ENCODE measurements at regions not wholly inside any gene's neighbourhood (a gene's known extent, or its start where the extent isn't known, plus 50 kb on each side); places are given as distances from the start of the nearest gene placed in this dataset.

GRCh38 chr9:135269912-135270830 lies 182.7 kb downstream of the OLFM1 start:
- no peak overlapping the region for H3K4ac ChIP-seq (ENCODE audit: low read depth, low read length)
- no peak overlapping the region for H4K5ac ChIP-seq (ENCODE audit: low read length)
- no peak overlapping the region for H3K56ac ChIP-seq (ENCODE audit: low read length)
- H3K36me3 ChIP-seq (ENCODE audit: control insufficient read depth, insufficient read depth, low read length): no peaks in the 10 kb centered on the region
- H3K23ac ChIP-seq (ENCODE audit: low read length): no peak overlapping the region
- no peak overlapping the region for H2BK15ac ChIP-seq (replicated peaks; ENCODE audit: low read depth)
- H3K18ac ChIP-seq (ENCODE audit: low read length): no peak overlapping the region
- H3K79me2 ChIP-seq (ENCODE audit: control insufficient read depth, insufficient read depth, low read length): no peaks in the 10 kb centered on the region
- no peak overlapping the region for H3K4me3 ChIP-seq (ENCODE audit: low read length)
- H3K27me3 ChIP-seq (ENCODE audit: insufficient read depth, low read length, poor library complexity): no peaks in the 10 kb centered on the region
- no peak overlapping the region for H3K9ac ChIP-seq (ENCODE audit: low read length)
- H2BK5ac ChIP-seq (ENCODE audit: low read length): no peak overlapping the region
- whole genome bisulfite sequencing (ENCODE audit: extremely low coverage, insufficient coverage, low lambda C conversion rate): no CpG with 5 or more reads among the region's 20 CpGs
- no peak overlapping the region for H2AK5ac ChIP-seq (ENCODE audit: low read length)
- H3K79me1 ChIP-seq (ENCODE audit: low read length): no peaks in the 10 kb centered on the region
- no peaks in the 10 kb centered on the region for H3K4me1 ChIP-seq (ENCODE audit: control insufficient read depth, low read depth, low read length)
- H2BK120ac ChIP-seq (ENCODE audit: low read depth, low read length): no peak overlapping the region
- no peak for DNase-seq
- no peak overlapping the region for H3K27ac ChIP-seq (ENCODE audit: low read depth, low read length)
- no peak overlapping the region for H4K8ac ChIP-seq (ENCODE audit: low read depth, low read length)
- no peak overlapping the region for H3K4me2 ChIP-seq (ENCODE audit: low read length)

GRCh38 chr9:135271425-135271824 lies 184.0 kb downstream of the OLFM1 start:
- Histone ChIP-seq H4K5ac (ENCODE audit: low read length) (no peak overlapping the region), H3K23ac (ENCODE audit: low read length) (no peak overlapping the region), H3K79me2 (ENCODE audit: control insufficient read depth, insufficient read depth, low read length) (no peaks in the 10 kb centered on the region), H3K4me1 (ENCODE audit: control insufficient read depth, low read depth, low read length) (no peaks in the 10 kb centered on the region), H3K4me2 (ENCODE audit: low read length) (no peak overlapping the region), H2BK120ac (ENCODE audit: low read depth, low read length) (no peak overlapping the region), H3K27ac (ENCODE audit: low read depth, low read length) (no peak overlapping the region), H3K18ac (ENCODE audit: low read length) (no peak overlapping the region), H3K4me3 (ENCODE audit: low read length) (no peak overlapping the region), H3K4ac (ENCODE audit: low read depth, low read length) (no peak overlapping the region), H2AK5ac (ENCODE audit: low read length) (no peak overlapping the region), H3K27me3 (ENCODE audit: insufficient read depth, low read length, poor library complexity) (no peaks in the 10 kb centered on the region), H3K79me1 (ENCODE audit: low read length) (no peaks in the 10 kb centered on the region), H3K36me3 (ENCODE audit: control insufficient read depth, insufficient read depth, low read length) (no peaks in the 10 kb centered on the region), H3K56ac (ENCODE audit: low read length) (no peak overlapping the region), H2BK15ac (replicated peaks; ENCODE audit: low read depth) (no peak overlapping the region), H2BK5ac (ENCODE audit: low read length) (no peak overlapping the region), H3K9ac (ENCODE audit: low read length) (no peak overlapping the region), H4K8ac (ENCODE audit: low read depth, low read length) (no peak overlapping the region)
- no peak for DNase-seq
- no CpG with 5 or more reads among the region's 19 CpGs for WGBS (ENCODE audit: extremely low coverage, insufficient coverage, low lambda C conversion rate)

- Histone ChIP-seq H3K4ac (ENCODE audit: low read depth, low read length) (no peak overlapping the region), H3K36me3 (ENCODE audit: control insufficient read depth, insufficient read depth, low read length) (no peaks in the 10 kb centered on the region), H3K56ac (ENCODE audit: low read length) (no peak overlapping the region), H3K79me2 (ENCODE audit: control insufficient read depth, insufficient read depth, low read length) (no peaks in the 10 kb centered on the region), H3K4me1 (ENCODE audit: control insufficient read depth, low read depth, low read length) (no peaks in the 10 kb centered on the region), H3K9ac (ENCODE audit: low read length) (no peak overlapping the region), H2BK15ac (replicated peaks; ENCODE audit: low read depth) (no peak overlapping the region), H2BK120ac (ENCODE audit: low read depth, low read length) (no peak overlapping the region), H3K79me1 (ENCODE audit: low read length) (no peaks in the 10 kb centered on the region), H4K8ac (ENCODE audit: low read depth, low read length) (no peak overlapping the region), H4K5ac (ENCODE audit: low read length) (no peak overlapping the region), H3K23ac (ENCODE audit: low read length) (no peak overlapping the region), H2AK5ac (ENCODE audit: low read length) (no peak overlapping the region), H3K18ac (ENCODE audit: low read length) (no peak overlapping the region), H3K27me3 (ENCODE audit: insufficient read depth, low read length, poor library complexity) (no peaks in the 10 kb centered on the region), H3K4me2 (ENCODE audit: low read length) (no peak overlapping the region), H2BK5ac (ENCODE audit: low read length) (no peak overlapping the region), H3K4me3 (ENCODE audit: low read length) (no peak overlapping the region), H3K27ac (ENCODE audit: low read depth, low read length) (no peak overlapping the region)
- WGBS (ENCODE audit: extremely low coverage, insufficient coverage, low lambda C conversion rate): no CpG with 5 or more reads among the region's 10 CpGs
- DNase-seq: no peak
These were observed 185.1 kb downstream of the OLFM1 start for GRCh38 chr9:135272608-135273007.

GRCh38 chr9:135273008-135273407 lies 185.5 kb downstream of the OLFM1 start:
- H4K8ac ChIP-seq (ENCODE audit: low read depth, low read length): no peak overlapping the region
- H3K79me2 ChIP-seq (ENCODE audit: control insufficient read depth, insufficient read depth, low read length): no peaks in the 10 kb centered on the region
- no peak overlapping the region for H3K23ac ChIP-seq (ENCODE audit: low read length)
- no peaks in the 10 kb centered on the region for H3K79me1 ChIP-seq (ENCODE audit: low read length)
- DNase-seq: no peak
- H3K4me3 ChIP-seq (ENCODE audit: low read length): no peak overlapping the region
- no peak overlapping the region for H4K5ac ChIP-seq (ENCODE audit: low read length)
- no peak overlapping the region for H2AK5ac ChIP-seq (ENCODE audit: low read length)
- H3K4me2 ChIP-seq (ENCODE audit: low read length): no peak overlapping the region
- no peak overlapping the region for H3K4ac ChIP-seq (ENCODE audit: low read depth, low read length)
- H3K18ac ChIP-seq (ENCODE audit: low read length): no peak overlapping the region
- WGBS (ENCODE audit: extremely low coverage, insufficient coverage, low lambda C conversion rate): no CpG with 5 or more reads among the region's 7 CpGs
- H3K36me3 ChIP-seq (ENCODE audit: control insufficient read depth, insufficient read depth, low read length): no peaks in the 10 kb centered on the region
- H3K56ac ChIP-seq (ENCODE audit: low read length): no peak overlapping the region
- no peaks in the 10 kb centered on the region for H3K27me3 ChIP-seq (ENCODE audit: insufficient read depth, low read length, poor library complexity)
- no peak overlapping the region for H2BK15ac ChIP-seq (replicated peaks; ENCODE audit: low read depth)
- no peak overlapping the region for H2BK120ac ChIP-seq (ENCODE audit: low read depth, low read length)
- no peak overlapping the region for H3K9ac ChIP-seq (ENCODE audit: low read length)
- no peak overlapping the region for H2BK5ac ChIP-seq (ENCODE audit: low read length)
- no peak overlapping the region for H3K27ac ChIP-seq (ENCODE audit: low read depth, low read length)
- no peaks in the 10 kb centered on the region for H3K4me1 ChIP-seq (ENCODE audit: control insufficient read depth, low read depth, low read length)

GRCh38 chr9:135275163-135275562 lies 187.7 kb downstream of the OLFM1 start:
- Histone ChIP-seq H4K5ac (ENCODE audit: low read length) (no peak overlapping the region), H3K79me2 (ENCODE audit: control insufficient read depth, insufficient read depth, low read length) (no peaks in the 10 kb centered on the region), H3K9ac (ENCODE audit: low read length) (no peak overlapping the region), H2AK5ac (ENCODE audit: low read length) (no peak overlapping the region), H3K79me1 (ENCODE audit: low read length) (no peaks in the 10 kb centered on the region), H2BK120ac (ENCODE audit: low read depth, low read length) (no peak overlapping the region), H3K36me3 (ENCODE audit: control insufficient read depth, insufficient read depth, low read length) (no peaks in the 10 kb centered on the region), H3K4ac (ENCODE audit: low read depth, low read length) (no peak overlapping the region), H3K4me2 (ENCODE audit: low read length) (no peak overlapping the region), H2BK15ac (replicated peaks; ENCODE audit: low read depth) (no peak overlapping the region), H4K8ac (ENCODE audit: low read depth, low read length) (no peak overlapping the region), H3K56ac (ENCODE audit: low read length) (no peak overlapping the region), H3K27me3 (ENCODE audit: insufficient read depth, low read length, poor library complexity) (no peaks in the 10 kb centered on the region), H3K4me3 (ENCODE audit: low read length) (no peak overlapping the region), H2BK5ac (ENCODE audit: low read length) (no peak overlapping the region), H3K4me1 (ENCODE audit: control insufficient read depth, low read depth, low read length) (no peaks in the 10 kb centered on the region), H3K23ac (ENCODE audit: low read length) (no peak overlapping the region), H3K27ac (ENCODE audit: low read depth, low read length) (no peak overlapping the region), H3K18ac (ENCODE audit: low read length) (no peak overlapping the region)
- no peak for DNase-seq
- WGBS (ENCODE audit: extremely low coverage, insufficient coverage, low lambda C conversion rate): no CpG with 5 or more reads among the region's 7 CpGs
